ENCODE measurements at regions not wholly inside any gene's neighbourhood (a gene's known extent, or its start where the extent isn't known, plus 50 kb on each side); places are given as distances from the start of the nearest gene placed in this dataset.

DNA sequence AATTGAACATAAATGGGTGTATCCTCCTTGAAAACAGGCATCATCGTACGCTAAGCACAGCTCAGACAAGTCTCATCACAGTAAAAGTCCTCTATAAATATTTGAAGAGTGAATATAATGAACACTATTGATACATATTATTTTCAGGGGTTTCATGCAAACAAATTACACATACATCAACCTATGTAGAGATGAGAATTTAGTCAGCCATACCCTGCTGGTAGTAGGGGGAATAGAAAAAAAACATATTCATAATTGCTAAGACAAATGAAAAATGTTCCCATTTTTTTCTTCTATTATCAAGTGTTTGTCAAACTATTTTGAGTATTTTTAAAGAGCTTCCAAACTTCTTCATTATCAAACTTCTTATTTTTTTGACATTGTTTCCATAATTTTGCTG is 205.6 kb upstream of the SOX5 start:
- Histone ChIP-seq H3K9me3 (no peaks in the 10 kb centered on the region), H3K27ac (no peak overlapping the region), H3K36me3 (no peaks in the 10 kb centered on the region), H3K4me3 (no peak overlapping the region), H3K4me1 (no peaks in the 10 kb centered on the region), H3K27me3 (no peaks in the 10 kb centered on the region)
- 84 to 86% methylated on average over 2 of the region's 2 CpGs for WGBS, 2 donors
- TF ChIP-seq, protein P1, sequence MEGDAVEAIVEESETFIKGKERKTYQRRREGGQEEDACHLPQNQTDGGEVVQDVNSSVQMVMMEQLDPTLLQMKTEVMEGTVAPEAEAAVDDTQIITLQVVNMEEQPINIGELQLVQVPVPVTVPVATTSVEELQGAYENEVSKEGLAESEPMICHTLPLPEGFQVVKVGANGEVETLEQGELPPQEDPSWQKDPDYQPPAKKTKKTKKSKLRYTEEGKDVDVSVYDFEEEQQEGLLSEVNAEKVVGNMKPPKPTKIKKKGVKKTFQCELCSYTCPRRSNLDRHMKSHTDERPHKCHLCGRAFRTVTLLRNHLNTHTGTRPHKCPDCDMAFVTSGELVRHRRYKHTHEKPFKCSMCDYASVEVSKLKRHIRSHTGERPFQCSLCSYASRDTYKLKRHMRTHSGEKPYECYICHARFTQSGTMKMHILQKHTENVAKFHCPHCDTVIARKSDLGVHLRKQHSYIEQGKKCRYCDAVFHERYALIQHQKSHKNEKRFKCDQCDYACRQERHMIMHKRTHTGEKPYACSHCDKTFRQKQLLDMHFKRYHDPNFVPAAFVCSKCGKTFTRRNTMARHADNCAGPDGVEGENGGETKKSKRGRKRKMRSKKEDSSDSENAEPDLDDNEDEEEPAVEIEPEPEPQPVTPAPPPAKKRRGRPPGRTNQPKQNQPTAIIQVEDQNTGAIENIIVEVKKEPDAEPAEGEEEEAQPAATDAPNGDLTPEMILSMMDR (IDR thresholded peaks at IDR 0.05) = no peak
- TF ChIP-seq POLR2A (IDR thresholded peaks at IDR 0.05) = no peak
- intact Hi-C loops (cut with DNase I) = no loop called here
- DNase-seq = no peak

DNA sequence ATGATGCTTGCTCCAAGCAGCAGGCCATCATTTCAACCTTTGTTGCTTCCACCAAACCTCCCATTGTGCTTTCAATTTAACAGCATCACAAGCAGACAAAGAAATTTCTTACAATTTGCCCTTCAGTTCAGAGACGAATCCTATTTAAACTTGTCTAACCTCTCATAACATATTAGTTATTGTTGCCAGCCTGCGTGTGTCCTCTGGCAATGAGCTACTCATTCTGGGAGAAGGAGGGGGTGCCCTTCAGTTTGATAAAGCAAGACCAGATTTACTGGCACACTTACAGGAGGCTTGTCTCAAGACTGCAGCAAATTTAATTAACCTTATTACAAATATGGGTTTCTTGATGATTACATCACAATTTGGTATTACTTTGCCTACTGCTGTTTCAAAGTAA is 203.6 kb upstream of the SOX5 start:
- no peak overlapping the region for H3K4me3 ChIP-seq
- WGBS, 2 donors = 32 to 33% methylated on average over 2 of the region's 2 CpGs
- no peaks in the 10 kb centered on the region for H3K36me3 ChIP-seq
- H3K4me1 ChIP-seq = no peaks in the 10 kb centered on the region
- DNase-seq = no peak
- H3K9me3 ChIP-seq = no peaks in the 10 kb centered on the region
- intact Hi-C loops (cut with DNase I) = no loop called here
- H3K27me3 ChIP-seq = no peaks in the 10 kb centered on the region
- H3K27ac ChIP-seq = no peak overlapping the region
- no peak for TF ChIP-seq POLR2A (IDR thresholded peaks at IDR 0.05)
- TF ChIP-seq, protein P1 (IDR thresholded peaks at IDR 0.05) = no peak

DNA sequence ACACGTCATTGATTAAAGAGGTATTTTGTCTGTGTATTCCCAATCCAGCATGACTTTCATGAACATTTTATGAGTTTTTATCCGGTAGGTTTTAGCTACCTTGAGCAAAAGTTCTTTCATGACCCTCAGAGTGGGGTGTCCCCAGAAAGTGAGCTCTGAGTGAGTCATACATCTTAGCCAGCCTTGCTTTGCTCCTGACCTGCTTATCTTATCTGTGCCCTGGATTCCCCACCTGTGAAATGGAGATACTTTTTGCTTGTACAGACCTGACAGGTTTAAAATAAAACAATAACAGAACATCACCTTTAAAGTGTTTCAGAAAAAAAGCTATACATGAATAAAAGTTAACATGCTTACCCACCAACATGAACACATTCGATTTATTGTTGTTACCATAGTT is 202.8 kb upstream of the SOX5 start:
- Histone ChIP-seq H3K27me3 (no peaks in the 10 kb centered on the region), H3K4me3 (no peak overlapping the region), H3K36me3 (no peaks in the 10 kb centered on the region), H3K27ac (no peak overlapping the region), H3K4me1 (no peaks in the 10 kb centered on the region), H3K9me3 (no peaks in the 10 kb centered on the region)
- TF ChIP-seq, protein P1 (IDR thresholded peaks at IDR 0.05) = no peak
- no peak for TF ChIP-seq POLR2A (IDR thresholded peaks at IDR 0.05)
- DNase-seq = no peak
- intact Hi-C loops (cut with DNase I) = no loop called here
- 67 to 82% methylated on average over 3 of the region's 3 CpGs for WGBS, 2 donors

DNA sequence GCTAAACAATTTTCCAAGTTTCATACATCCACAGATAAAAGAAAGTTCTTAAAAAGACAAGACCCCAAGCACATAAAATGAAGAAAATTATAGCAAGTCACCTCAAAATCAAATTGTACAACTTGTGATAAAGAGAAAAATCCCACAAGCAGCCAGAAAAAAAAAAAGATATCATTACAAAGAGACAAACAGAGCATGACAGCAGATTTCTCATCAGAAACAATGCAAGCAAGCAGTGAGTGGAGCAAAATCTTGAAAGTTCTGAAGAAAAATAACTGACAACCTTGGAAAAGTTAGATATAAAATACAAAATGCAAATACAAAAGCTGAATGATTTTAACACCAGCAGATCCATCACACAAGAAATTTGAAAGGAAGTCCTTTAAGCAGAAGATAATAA is 194.5 kb upstream of the SOX5 start:
- H3K36me3 ChIP-seq = no peaks in the 10 kb centered on the region
- DNase-seq = no peak
- TF ChIP-seq, protein P1 (IDR thresholded peaks at IDR 0.05) = no peak
- no peak for TF ChIP-seq POLR2A (IDR thresholded peaks at IDR 0.05)
- no peak overlapping the region for H3K27ac ChIP-seq
- no peaks in the 10 kb centered on the region for H3K27me3 ChIP-seq
- intact Hi-C loops (cut with DNase I) = no loop called here
- no peaks in the 10 kb centered on the region for H3K4me1 ChIP-seq
- H3K9me3 ChIP-seq = no peaks in the 10 kb centered on the region
- H3K4me3 ChIP-seq = no peak overlapping the region

DNA sequence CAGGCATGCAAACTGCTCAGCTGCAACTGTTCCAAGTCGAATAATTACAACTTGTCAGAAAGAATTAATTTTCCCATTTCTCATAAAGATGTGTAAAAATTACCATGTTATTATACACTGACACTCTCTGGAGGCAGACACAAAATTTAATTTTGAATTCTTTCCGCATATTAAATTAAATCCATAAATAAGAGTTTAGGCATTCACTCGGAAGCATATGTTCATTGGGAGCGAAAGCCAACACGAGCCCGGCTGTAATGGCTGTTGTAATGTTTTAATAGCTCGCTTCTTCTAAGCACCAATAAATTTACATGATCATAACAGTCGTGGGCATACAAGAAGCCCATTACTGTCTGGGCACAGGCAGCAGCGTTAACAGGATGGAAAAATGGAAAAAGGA is 189.6 kb upstream of the SOX5 start:
- TF ChIP-seq, protein P1 (IDR thresholded peaks at IDR 0.05) = no peak
- TF ChIP-seq POLR2A (IDR thresholded peaks at IDR 0.05) = no peak
- Histone ChIP-seq H3K9me3 (no peaks in the 10 kb centered on the region), H3K27ac (no peak overlapping the region), H3K36me3 (no peaks in the 10 kb centered on the region), H3K4me1 (no peaks in the 10 kb centered on the region), H3K27me3 (no peaks in the 10 kb centered on the region), H3K4me3 (no peak overlapping the region)
- intact Hi-C loops (cut with DNase I) = no loop called here
- DNase-seq = no peak
- 85 to 89% methylated on average over 9 of the region's 9 CpGs for WGBS, 2 donors
